ENCODE measurements at regions not wholly inside any gene's neighbourhood (a gene's known extent, or its start where the extent isn't known, plus 50 kb on each side); places are given as distances from the start of the nearest gene placed in this dataset.
A peak's percentile ranks its signal among the peaks of the same experiment; 100 is the strongest.

DNA sequence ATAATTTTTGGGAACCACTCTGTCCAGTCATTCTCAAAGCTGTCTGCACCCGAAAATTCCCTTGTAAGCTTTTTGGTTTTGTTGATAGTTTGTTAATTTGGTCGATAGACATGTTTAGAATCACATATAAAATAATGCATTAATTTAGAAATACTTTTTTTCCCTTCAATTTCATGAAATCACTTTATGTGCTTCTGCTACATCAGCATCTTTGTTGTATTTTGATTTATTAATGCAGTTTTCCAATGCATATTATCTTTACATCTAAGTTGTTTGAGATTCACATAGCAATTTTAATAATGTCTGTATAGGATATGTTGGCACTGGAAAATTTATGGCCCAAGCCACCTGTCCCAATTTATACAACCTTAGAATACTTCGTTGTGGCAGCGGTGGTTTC, 60.6 kb upstream of the SV2C start:
- 63 to 71% methylated on average over 4 of the region's 4 CpGs for WGBS, 2 donors (ENCODE audit: low coverage in 1 of 2)
- H3K36me3 ChIP-seq: no peaks in the 10 kb centered on the region
- no peak for TF ChIP-seq POLR2AphosphoS5 (IDR thresholded peaks at IDR 0.05)
- TF ChIP-seq POLR2A (IDR thresholded peaks at IDR 0.05): no peak
- TF ChIP-seq EP300 (IDR thresholded peaks at IDR 0.05; ENCODE audit: low read depth): no peak
- no peak for TF ChIP-seq CTCF (IDR thresholded peaks at IDR 0.05)
- no peak overlapping the region for H3K27ac ChIP-seq
- intact Hi-C loops (cut with DNase I; ENCODE audit: low total_unique reads) (no loop called here), in situ Hi-C loops (cut with MboI; ENCODE audit: low pct_ligation_motif_present in 1 of 4, low pct_unique_long_range_greater_than_20kb in 1 of 4, low sequenced_read_pairs in 3 of 4) (no loop called here)
- no peak overlapping the region for H3K4me3 ChIP-seq
- DNase-seq: no peak
- no peaks in the 10 kb centered on the region for H3K27me3 ChIP-seq
- H3K9me3 ChIP-seq: no peaks in the 10 kb centered on the region
- no peaks in the 10 kb centered on the region for H3K4me1 ChIP-seq

DNA sequence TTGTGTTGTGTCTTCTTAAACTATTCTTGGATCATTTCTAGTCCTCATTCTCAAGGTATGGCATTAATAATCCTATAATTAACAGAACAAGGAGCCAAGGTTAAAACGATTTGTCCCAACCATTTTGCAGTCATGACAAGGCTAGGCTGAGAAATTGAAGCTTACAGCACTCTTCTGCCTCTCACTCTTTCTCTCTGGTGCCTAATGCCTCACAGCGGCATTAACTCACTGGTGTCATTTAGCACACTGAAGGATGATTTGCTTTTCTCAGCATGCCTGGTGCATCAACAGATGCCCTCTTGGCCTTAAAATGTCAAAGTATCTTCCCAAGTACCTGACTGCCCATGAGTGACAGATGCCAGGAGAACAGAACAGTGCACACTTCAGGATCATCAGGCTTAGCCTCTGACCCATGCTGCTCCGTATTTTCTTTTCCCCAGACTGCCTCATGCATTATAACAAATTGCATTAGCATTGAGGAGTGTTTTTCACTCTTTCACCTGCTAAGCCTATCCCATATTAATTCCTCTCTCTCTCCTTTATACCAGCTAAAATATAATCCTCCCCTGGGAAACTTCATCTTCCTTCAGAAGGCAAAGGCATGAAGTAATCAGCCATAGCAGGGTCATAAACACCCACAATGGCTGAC, 61.1 kb upstream of the SV2C start:
- TF ChIP-seq POLR2AphosphoS5 (IDR thresholded peaks at IDR 0.05) (no peak), POLR2A (IDR thresholded peaks at IDR 0.05) (no peak), CTCF (IDR thresholded peaks at IDR 0.05) (no peak), EP300 (IDR thresholded peaks at IDR 0.05; ENCODE audit: low read depth) (no peak)
- Histone ChIP-seq H3K4me1 (no peaks in the 10 kb centered on the region), H3K27ac (no peak overlapping the region), H3K9me3 (no peaks in the 10 kb centered on the region), H3K27me3 (no peaks in the 10 kb centered on the region), H3K4me3 (no peak overlapping the region), H3K36me3 (no peaks in the 10 kb centered on the region)
- DNase-seq: no peak
- 68 to 71% methylated on average over 2 to 3 of the region's 3 CpGs for WGBS, 2 donors (ENCODE audit: low coverage in 1 of 2)
- in situ Hi-C loops (cut with MboI; ENCODE audit: low pct_ligation_motif_present in 1 of 4, low pct_unique_long_range_greater_than_20kb in 1 of 4, low sequenced_read_pairs in 3 of 4) (no loop called here), intact Hi-C loops (cut with DNase I; ENCODE audit: low total_unique reads) (no loop called here)

DNA sequence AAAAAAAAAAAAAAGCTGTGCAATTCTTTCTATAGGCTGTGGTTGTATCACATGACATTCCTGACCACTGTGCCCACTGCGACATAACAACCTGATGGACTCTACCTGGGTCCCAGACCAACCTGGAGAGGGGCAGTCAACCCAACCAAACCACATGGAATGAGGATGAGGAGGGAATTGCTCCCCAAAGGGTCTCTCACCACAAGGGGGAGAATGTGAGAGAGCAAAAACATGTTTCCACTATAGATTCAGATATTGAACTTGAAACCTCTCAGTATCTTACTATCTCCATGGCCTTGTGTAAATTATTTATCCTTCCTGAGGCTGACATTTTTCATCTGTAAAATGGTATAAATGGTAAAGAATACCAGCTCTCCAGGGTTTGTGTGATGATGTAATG, 66.9 kb upstream of the SV2C start:
- TF ChIP-seq POLR2A (IDR thresholded peaks at IDR 0.05) (no peak), CTCF (IDR thresholded peaks at IDR 0.05) (peak in 1 of 5 experiments; percentile 6)
- no peaks in the 10 kb centered on the region for H3K27me3 ChIP-seq
- no peaks in the 10 kb centered on the region for H3K36me3 ChIP-seq
- in situ Hi-C loops (cut with MboI; ENCODE audit: low pct_ligation_motif_present in 1 of 4, low pct_unique_long_range_greater_than_20kb in 1 of 4, low sequenced_read_pairs in 3 of 4) (no loop called here), intact Hi-C loops (cut with DNase I; ENCODE audit: low total_unique reads) (no loop called here)
- H3K4me1 ChIP-seq: no peaks in the 10 kb centered on the region
- no peaks in the 10 kb centered on the region for H3K9me3 ChIP-seq
- H3K27ac ChIP-seq: no peak overlapping the region
- no peak for DNase-seq
- H3K4me3 ChIP-seq: no peak overlapping the region
- 100% methylated on average over 1 of the region's 1 CpG; no CpG with 5 or more reads in 1 of the 2 donors for WGBS, 2 donors (ENCODE audit: low coverage in 1 of 2)

- intact Hi-C loops (cut with DNase I; ENCODE audit: low total_unique reads): no loop called here
- TF ChIP-seq POLR2AphosphoS5 (IDR thresholded peaks at IDR 0.05) (no peak), CTCF (IDR thresholded peaks at IDR 0.05) (no peak), EP300 (IDR thresholded peaks at IDR 0.05; ENCODE audit: low read depth) (no peak), POLR2A (IDR thresholded peaks at IDR 0.05) (no peak)
- H3K4me1 ChIP-seq: no peaks in the 10 kb centered on the region
- H3K27ac ChIP-seq: no peak overlapping the region
- H3K9me3 ChIP-seq: no peaks in the 10 kb centered on the region
- in situ Hi-C loops (cut with MboI; ENCODE audit: low pct_ligation_motif_present in 1 of 4, low pct_unique_long_range_greater_than_20kb in 1 of 4, low sequenced_read_pairs in 3 of 4): no loop called here
- DNase-seq: no peak
- H3K4me3 ChIP-seq: no peak overlapping the region
- no peaks in the 10 kb centered on the region for H3K36me3 ChIP-seq
- no peaks in the 10 kb centered on the region for H3K27me3 ChIP-seq
These were observed 69.2 kb upstream of the SV2C start for GRCh38 chr5:76014005-76014404.
